ENCODE measurements at regions not wholly inside any gene's neighbourhood (a gene's known extent, or its start where the extent isn't known, plus 50 kb on each side); places are given as distances from the start of the nearest gene placed in this dataset.

DNA sequence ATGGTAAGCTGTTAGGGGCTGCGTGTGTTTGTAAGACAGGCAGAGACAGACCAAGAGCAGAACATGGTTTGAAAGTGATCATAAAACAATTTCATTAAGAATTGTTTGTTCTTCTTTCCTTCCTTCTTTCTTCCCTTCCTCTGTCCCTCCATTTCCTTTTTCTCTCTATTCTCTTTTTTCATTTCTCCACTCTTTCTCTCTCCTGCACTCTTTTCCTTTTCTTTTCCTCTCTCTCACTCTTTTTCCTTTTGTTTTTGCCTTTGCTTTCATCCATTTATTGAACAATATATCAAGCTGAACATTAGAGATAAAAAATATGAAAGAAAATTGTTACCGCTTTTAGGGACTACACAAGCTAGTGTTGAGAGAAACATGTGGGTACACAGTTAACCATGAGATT, 62.2 kb upstream of the GOLIM4 start:
- TF ChIP-seq, protein P1, sequence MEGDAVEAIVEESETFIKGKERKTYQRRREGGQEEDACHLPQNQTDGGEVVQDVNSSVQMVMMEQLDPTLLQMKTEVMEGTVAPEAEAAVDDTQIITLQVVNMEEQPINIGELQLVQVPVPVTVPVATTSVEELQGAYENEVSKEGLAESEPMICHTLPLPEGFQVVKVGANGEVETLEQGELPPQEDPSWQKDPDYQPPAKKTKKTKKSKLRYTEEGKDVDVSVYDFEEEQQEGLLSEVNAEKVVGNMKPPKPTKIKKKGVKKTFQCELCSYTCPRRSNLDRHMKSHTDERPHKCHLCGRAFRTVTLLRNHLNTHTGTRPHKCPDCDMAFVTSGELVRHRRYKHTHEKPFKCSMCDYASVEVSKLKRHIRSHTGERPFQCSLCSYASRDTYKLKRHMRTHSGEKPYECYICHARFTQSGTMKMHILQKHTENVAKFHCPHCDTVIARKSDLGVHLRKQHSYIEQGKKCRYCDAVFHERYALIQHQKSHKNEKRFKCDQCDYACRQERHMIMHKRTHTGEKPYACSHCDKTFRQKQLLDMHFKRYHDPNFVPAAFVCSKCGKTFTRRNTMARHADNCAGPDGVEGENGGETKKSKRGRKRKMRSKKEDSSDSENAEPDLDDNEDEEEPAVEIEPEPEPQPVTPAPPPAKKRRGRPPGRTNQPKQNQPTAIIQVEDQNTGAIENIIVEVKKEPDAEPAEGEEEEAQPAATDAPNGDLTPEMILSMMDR (conservative IDR thresholded peaks at IDR 0.05; ENCODE audit: low read depth in 2 of 2): no peak
- TF ChIP-seq POLR2AphosphoS5 (IDR thresholded peaks at IDR 0.05; ENCODE audit: low read depth) (no peak), REST (IDR thresholded peaks at IDR 0.05; ENCODE audit: unreplicated experiment) (no peak)

Measured in GM23338 (cell line).